CD4-positive, alpha-beta T cell treated with Interleukin-1 beta for 1 hour (primary cell): ENCODE measurements at regions not wholly inside any gene's neighbourhood (a gene's known extent, or its start where the extent isn't known, plus 50 kb on each side); places are given as distances from the start of the nearest gene placed in this dataset.

Experiments
- DNase-seq, 2 donors: peaks; one replicate each; pipeline ENCODE4 v3.0.0-alpha.2; 2020 to 2022

DNA sequence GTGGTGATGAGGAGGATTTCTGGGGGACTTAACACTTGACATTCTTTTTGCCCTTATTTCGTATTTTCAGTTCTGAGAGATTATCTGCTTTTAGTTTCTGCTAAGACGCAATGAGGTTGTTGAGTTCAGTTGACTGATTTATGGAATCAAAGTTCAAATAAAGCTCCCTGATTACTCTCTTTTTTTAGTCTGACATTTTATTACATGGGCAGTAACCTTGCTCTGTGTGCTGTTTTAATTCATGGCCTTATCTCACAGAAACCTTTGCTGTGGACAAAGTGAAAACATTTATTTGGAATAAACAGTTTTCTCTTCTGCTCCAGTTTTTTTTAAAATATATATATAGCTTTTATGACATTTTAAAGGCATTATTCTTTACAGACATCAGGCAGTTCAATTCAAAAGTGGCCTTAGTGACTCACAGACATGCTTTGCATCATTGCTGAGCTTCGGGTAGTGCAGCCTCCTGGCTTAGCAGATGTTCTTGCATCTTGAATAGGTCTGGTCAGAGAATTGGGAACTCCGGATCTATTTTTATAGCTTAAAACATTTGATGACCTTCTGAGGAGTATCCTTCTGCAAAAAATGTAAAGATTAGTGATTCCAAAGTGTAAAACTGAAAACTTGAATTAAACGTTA lies 162.9 kb downstream of the FAM170A start:
- no peak for DNase-seq

- no peak for DNase-seq
Observed at GRCh38 chr5:119795768-119796167, 166.4 kb downstream of the FAM170A start.

DNA sequence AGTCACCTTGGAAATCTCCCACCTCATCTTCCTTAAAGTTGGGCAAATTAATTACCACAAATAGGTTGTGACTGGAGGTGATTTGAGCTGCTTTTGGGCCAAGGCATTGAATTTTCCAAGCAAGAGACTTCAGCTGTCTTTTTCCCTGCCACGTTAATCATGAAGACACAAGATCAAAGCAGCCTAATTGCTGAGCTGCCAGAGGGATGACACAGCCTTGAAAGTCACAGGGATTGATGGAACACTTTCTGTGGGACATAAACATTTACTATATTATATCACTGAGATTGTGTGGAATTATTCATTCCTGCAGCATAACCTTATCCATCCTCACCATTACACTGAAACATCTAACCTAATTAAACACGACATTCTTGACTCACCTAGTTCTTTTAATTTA lies 172.2 kb downstream of the FAM170A start:
- DNase-seq: no peak

- DNase-seq: no peak
Observed at GRCh38 chr5:119808024-119808423, 178.7 kb downstream of the FAM170A start.

DNA sequence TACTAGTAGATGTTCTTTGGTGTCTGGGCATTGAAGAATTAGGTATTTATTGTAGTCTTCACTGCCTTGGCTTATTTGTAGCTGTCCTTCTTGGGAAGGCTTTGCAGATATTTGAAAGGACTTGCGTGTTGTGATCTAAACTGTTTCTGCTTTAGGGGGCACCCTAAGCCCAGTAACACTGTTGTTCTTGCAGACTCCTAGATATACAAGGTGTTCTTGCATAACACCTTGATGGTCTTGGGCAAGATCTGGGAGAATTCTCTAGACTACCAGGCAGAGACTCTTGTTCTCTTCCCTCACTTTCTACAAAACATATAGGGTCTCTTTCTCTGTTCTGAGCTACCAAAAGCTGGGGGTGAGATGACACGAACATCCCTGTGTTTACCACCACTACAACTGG lies 179.1 kb downstream of the FAM170A start:
- no peak for DNase-seq

DNA sequence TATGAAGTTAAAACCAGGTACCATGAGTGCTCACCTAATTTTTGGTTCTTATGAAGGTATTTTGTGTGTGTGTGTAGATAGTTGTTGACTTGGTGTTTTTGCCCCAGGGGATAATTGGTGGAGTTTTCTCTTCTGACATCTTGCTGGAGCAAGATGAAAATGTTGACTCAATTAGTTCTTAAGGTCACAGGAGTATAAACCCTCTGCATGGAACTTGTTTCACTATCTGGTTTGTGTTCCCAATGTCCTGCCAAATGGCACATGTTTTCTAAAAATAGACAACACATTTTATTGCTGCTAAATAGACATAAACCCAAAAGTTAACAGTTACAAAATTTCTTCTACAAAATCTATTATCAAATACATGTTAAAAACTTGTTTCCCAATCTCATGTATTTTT lies 180.9 kb downstream of the FAM170A start:
- no peak for DNase-seq

- no peak for DNase-seq
Observed at GRCh38 chr5:119811458-119811857, 182.1 kb downstream of the FAM170A start.

DNA sequence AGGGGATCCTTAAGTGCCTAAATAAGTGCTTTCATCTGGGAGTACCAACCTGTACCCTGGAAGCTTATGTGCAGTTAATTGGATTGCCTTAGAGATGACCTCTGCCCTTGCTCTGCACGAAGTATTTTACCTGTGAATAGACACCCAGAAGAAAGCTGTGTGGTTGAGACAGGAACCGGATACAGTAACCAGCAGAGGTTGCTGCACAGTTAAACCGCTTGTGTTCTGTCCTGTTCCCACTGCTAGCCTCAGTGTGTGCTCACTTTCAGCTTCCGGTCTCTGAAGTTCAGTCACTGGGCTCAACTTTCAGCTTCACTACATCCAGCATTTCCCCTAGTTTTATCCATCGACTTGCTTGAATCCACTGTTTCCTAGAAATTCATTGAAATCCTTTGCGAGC lies 185.3 kb downstream of the FAM170A start:
- DNase-seq: no peak

DNA sequence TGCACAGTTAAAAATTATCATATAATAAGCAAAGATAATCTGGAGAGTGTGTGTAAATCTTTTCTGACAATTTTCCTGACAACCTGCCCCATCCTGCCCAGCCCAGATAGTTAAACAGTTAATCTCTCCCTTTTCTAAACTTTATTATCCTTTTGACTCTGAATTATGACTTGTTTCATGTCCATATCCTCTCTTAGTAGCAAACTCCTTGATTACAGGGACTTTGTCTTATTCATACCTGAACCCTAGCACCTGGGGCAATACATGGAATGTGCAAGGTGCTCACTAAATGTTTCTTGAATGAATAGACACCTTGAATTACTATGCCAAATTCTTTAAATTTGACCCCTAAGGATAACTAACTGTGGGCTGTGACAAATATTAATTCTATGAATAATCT lies 186.7 kb downstream of the FAM170A start:
- DNase-seq: no peak

DNA sequence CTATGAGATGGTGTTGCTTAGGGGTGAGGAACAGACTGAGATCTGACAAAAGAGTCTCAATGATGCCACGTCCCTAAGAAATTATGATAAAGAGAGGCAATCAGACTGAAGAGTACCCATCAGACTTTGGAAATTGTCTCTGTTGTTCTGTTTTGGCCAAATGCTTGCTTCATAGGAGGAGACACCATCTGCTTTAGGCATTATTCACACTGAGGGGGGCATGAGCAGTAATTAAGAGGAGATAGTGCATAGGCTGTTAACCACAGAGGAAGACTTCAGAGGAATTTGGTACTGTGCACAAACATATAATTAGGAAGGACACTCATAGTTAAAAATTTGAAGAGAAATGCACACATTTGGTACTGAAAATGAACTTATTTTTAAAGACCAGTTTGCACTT lies 190.7 kb downstream of the FAM170A start:
- DNase-seq: no peak

- DNase-seq: no peak
Observed at GRCh38 chr5:119820608-119821007, 191.2 kb downstream of the FAM170A start.

DNA sequence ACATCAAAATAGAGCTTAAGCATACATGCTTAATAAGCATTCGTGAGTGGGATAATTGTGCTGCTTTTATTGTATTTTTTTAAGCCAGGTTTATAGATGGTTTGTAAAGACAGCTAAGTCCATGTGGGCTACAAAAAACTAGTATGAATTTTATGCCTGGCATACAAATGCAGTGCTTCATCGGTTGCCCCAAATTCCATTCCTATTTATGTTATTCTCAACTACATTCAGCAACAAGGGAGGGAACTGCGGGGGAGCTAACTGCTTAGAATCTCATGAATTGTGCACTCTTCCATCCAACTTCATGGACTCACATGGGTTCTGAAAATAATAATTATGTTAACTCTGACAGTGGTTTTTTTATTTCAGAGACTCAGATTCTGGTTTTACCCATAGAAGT lies 199.2 kb downstream of the FAM170A start:
- DNase-seq: no peak

GRCh38 chr5:119829341-119829740 lies 200.0 kb downstream of the FAM170A start:
- no peak for DNase-seq

- DNase-seq: no peak
Observed at GRCh38 chr5:119833176-119833575, 203.8 kb downstream of the FAM170A start.

DNA sequence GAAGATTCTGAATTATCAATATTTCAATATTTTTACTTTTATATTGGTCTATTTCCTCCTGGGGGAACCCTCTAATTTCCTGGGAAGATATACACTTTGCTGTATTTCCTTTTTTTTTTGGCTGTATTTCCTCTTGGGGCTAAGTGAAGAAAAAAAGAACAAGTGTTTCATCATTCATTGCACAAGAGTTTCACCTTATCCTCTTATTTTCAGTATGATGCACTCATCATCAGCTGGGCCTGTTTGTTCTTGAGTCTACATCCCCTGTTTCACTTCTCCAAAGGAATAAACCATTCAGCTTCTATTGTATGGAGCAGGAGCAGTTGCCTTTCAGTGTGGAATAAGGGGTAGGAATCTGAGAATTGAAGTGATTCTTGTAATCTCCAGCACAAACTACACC lies 210.8 kb downstream of the FAM170A start:
- no peak for DNase-seq

DNA sequence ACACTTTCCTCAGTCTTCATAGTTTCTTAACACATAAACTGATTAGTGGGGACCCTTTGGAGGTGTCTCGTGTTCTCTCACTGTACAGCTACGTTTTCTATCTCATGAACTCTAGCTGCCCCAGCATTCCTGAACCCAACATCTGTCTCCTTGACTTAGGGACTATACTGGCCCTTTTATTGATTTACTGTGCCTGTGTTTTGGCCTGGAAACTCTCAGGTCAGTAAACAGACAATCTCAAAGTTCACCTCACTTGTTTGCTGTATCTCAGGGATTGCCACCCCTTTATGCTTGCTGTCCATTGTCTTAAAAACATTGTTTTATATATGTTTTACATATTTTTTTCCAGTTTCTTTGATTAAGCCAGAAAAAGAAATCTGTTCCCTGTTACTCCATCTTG lies 222.8 kb downstream of the FAM170A start:
- DNase-seq: no peak

DNA sequence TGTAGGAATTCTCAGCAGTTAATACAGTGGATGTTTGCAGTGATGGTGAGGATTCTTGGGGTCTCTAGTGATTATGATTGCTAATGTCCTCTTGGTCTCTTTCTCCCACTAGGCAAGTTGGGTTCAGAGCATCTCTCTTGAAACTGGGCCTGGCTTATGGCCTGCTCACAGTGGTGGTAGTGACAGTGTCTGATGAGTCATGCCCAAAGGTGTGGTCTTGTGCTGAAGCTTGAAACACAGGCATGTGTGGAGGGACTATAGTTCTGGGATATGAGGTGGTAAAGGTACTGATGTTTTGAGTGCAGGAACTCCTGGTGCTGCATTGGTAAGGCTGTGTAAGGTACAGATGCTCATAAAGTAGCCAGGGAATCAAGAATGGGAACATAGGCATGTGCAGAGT lies 231.1 kb downstream of the FAM170A start:
- DNase-seq: no peak

DNA sequence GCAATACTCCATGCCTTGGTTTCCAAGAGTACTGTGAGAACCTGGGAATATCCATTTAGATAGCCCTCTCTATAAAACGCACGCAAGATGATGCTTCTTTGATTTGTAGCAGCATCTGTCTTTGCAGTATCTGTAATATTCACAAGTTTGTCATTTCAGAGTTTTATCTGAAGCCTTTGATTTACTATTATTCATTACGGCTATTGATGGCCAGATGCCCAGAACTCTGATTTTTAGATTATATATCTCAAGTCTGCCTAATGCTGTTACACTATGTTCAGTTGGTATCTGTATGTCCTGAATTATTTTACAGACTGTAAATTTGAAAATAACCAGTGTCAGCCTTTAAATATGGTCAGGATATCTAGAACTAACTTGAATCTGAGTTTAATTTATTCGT lies 233.3 kb downstream of the FAM170A start:
- DNase-seq: no peak

DNA sequence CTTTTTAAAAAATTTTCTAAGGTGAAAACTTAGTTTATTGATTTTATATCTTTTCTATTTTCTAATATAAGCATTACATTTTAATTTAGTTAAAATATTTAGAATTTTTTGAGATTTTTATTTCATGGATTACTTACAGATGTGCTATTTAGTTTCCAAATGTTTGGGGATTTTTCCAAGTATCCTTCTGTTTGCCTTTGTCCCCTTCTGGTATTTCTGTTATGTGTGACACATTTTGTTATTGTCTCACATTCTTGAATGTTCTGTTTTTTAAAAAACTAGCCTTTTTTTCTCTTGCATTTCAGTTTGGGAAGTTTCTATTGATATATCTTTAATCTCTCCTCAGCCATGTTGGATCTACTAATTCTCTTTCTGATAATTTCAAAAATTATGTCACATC lies 234.9 kb downstream of the FAM170A start:
- no peak for DNase-seq

DNA sequence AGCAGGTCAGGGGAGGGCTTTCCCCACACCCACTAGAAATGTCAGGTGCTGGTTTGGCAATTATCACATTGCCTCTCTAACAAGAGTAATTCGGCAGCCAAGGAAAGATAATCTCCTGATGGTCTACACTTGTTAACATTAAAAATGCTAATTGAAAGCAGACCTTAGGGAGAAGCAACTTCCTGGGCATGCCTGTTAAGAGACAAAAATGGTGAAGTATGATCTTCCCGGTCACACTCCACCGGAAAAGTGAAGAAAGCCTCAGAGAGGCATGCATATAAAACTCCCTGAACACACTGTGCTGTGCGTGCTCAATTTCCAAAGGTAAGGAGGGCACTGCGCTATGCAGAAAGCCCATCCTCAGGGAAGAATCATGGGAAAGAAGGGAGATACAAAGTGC lies 244.3 kb downstream of the FAM170A start:
- no peak for DNase-seq

DNA sequence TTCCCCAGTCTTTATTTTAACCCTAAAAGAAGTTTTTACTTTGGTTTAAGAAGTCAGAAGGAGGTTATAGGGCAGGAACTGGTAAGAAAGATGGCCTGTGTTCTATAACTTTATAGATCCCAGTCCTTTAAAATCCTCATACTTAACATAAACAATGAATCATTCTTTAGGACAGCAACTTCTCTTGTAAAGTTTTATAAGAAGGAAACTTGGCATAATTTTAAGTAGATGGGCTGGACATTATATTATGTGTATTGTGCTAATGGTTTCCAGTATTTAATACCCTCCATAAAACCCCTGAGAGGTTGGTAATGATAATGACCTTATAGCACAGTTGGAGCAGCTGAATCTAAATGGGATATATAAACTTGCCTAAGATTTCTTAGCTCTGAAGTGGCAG lies 247.2 kb downstream of the FAM170A start:
- DNase-seq: no peak

DNA sequence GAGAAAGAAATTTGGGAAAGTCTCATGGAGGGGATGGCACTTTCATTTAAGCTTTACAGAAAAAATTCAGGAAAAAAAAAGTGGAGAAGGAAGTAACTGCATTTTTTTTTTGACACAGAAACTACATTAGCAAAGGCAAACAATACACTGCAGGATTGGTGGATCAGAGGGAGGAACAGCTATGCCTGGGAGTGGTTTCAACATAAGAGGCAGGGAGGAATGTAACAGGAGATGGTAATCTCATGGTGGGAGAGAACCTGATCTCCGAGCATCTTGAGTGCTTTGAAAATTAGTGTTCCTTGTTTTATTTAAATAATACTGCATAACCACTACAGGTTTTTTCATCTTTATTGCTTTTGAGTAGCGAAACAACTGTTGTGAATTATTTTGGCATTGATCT lies 249.4 kb downstream of the FAM170A start:
- no peak for DNase-seq

GRCh38 chr5:119879446-119879845 lies 250.1 kb downstream of the FAM170A start:
- DNase-seq: no peak

DNA sequence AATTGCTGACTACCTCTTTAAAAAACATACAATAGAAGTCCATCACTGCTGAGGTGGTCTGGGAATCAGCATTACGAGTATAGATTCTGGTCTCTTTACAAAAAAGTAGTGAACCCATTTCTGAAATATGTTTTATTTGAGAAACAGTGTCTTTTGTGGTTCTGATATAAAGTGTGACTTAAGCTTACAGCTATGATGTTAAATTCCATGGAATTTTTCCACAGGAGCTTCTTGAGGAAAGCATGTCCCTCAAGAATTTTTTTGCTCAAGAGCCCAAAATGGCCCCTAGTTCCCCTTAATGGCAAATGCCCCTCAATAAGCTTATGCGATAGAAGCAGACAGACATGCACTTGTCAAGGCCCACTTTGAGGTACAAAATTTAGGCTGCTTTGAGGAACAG lies 265.7 kb downstream of the FAM170A start:
- DNase-seq: no peak

- no peak for DNase-seq
Observed at GRCh38 chr5:119896826-119897536, 267.6 kb downstream of the FAM170A start.
